NB4 (cell line): ENCODE measurements at regions not wholly inside any gene's neighbourhood (a gene's known extent, or its start where the extent isn't known, plus 50 kb on each side); places are given as distances from the start of the nearest gene placed in this dataset.

ENCODE experiments used
- DNase-seq: peaks from one replicate; pipeline ENCODE4 v3.0.0; 2010; ENCODE audit warnings: low read depth
- H3K4me3 ChIP-seq: one replicate; pipeline ENCODE4 v1.5.1; 2011; ENCODE audit warnings: mild to moderate bottlenecking, low read depth, low read length, moderate library complexity
- MYC ChIP-seq: IDR thresholded peaks from 2 replicates; pipeline ENCODE4 v1.6.1; 2011; ENCODE audit warnings: low read depth, low read length
- POLR2A ChIP-seq: IDR thresholded peaks from 2 replicates; pipeline ENCODE4 v1.6.1; 2011; ENCODE audit warnings: mild to moderate bottlenecking; ENCODE audit not compliant: insufficient read length; ENCODE audit errors: extremely low read depth
- TF ChIP-seq, protein P1 (sequence below): IDR thresholded peaks from 2 replicates; pipeline ENCODE4 v1.6.1; 2011; ENCODE audit warnings: low read depth, low read length
- TF ChIP-seq, protein P2 (sequence below): IDR thresholded peaks from one replicate; pipeline ENCODE4 v1.5.1; 2012; ENCODE audit warnings: low read depth, low read length

DNA sequence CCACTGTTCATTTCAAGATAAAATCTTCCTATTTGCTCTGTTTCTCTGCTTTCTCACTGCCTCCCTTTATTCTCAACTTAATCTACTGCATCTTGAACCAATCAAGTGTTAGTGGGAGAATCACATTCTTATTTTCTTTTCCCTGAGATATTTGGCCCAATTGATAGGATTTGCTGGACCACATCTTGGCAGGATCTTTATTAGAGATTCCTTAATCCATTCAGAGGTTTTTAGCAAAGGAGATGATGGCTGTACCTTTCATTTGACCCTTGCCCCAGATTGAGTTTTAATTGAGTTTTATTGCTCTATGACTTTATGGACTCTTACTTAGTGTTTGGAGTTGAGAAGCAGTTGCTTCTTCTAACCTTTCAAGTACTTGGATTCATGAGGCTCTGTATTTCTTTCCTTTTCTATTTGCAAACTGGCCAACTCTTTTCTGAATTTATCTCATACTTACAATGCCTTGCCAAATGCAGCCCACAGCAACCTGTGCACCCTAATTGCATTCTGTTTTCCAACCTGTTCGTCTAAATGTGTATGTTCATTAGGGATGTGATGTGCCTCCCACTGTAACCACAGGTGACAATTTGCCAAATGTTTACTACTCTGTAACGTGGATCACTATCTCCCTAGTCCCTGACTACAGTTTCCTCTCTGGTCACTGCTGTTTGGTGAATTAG lies 274.8 kb upstream of the KAZN start:
- no peak for DNase-seq
- TF ChIP-seq, protein P1, sequence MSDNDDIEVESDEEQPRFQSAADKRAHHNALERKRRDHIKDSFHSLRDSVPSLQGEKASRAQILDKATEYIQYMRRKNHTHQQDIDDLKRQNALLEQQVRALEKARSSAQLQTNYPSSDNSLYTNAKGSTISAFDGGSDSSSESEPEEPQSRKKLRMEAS, result no peak
- no peak for TF ChIP-seq MYC
- TF ChIP-seq, protein P2, sequence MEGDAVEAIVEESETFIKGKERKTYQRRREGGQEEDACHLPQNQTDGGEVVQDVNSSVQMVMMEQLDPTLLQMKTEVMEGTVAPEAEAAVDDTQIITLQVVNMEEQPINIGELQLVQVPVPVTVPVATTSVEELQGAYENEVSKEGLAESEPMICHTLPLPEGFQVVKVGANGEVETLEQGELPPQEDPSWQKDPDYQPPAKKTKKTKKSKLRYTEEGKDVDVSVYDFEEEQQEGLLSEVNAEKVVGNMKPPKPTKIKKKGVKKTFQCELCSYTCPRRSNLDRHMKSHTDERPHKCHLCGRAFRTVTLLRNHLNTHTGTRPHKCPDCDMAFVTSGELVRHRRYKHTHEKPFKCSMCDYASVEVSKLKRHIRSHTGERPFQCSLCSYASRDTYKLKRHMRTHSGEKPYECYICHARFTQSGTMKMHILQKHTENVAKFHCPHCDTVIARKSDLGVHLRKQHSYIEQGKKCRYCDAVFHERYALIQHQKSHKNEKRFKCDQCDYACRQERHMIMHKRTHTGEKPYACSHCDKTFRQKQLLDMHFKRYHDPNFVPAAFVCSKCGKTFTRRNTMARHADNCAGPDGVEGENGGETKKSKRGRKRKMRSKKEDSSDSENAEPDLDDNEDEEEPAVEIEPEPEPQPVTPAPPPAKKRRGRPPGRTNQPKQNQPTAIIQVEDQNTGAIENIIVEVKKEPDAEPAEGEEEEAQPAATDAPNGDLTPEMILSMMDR, result no peak
- no peak for TF ChIP-seq POLR2A
- no peak overlapping the region for H3K4me3 ChIP-seq

DNA sequence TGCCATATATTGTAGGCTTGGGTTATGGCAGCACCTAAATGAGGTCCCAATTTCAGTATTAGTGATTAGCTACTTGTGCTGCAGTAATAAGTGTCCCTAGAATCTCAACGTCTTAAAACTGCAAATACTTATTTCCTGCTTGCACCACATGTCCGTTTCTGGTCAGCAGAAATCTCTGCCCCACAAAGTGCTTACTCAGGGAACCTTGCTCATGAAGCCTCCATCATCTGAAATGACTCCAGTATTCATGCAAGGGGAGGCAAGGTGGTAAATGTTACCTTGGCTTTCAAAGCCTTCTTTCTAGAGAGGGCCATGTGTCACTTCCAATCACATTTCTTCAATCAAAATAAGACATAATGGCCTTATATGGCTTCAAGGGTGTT lies 274.2 kb upstream of the KAZN start:
- H3K4me3 ChIP-seq, result no peak overlapping the region
- TF ChIP-seq MYC, result no peak
- TF ChIP-seq, protein P2, result no peak
- DNase-seq, result no peak

DNA sequence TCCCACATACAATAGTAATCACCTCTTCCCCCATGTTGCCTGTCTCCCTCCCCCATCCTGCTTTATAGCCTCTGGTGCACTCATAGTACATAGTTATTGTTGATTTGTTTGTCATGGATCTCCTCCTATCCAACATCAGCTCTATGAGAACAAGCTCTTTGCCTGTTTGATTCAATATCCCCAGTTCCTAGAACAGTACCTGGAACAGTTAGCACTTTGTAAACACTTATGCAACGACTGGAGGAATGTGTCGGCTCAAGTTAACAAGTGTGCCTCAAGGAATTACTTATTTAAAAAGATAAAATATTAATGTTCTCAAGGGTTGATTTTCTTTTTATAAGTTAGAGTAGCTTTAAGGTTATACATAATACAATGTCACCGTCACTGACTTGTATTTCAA lies 271.6 kb upstream of the KAZN start:
- TF ChIP-seq MYC, result no peak
- TF ChIP-seq, protein P1, result no peak
- TF ChIP-seq POLR2A, result no peak
- TF ChIP-seq, protein P2, result no peak
- DNase-seq, result no peak

DNA sequence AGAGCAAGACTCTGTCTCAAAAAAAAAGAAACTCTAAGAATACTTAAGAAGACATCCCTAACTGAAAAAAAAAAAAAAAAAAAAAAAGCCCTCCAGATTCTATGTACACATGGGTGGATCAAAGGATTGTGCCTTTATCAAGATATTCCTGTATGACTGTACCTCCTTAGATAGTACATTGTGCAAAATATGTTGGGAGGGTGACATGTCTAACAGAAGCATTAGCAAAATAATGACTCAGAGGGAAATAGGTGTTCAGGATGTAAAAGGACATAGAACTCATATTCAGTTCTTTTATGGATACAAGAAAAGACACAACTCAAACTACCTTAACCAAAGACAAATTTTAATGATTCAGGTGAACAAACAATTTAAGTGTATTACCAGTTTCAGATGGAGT lies 269.8 kb upstream of the KAZN start:
- TF ChIP-seq MYC (no peak), POLR2A (no peak)
- TF ChIP-seq, protein P1, result no peak
- TF ChIP-seq, protein P2, result no peak
- H3K4me3 ChIP-seq, result no peak overlapping the region
- DNase-seq, result no peak

More for the DNA sequence above, 271.6 kb upstream of the KAZN start:
- no peak overlapping the region for H3K4me3 ChIP-seq

DNA sequence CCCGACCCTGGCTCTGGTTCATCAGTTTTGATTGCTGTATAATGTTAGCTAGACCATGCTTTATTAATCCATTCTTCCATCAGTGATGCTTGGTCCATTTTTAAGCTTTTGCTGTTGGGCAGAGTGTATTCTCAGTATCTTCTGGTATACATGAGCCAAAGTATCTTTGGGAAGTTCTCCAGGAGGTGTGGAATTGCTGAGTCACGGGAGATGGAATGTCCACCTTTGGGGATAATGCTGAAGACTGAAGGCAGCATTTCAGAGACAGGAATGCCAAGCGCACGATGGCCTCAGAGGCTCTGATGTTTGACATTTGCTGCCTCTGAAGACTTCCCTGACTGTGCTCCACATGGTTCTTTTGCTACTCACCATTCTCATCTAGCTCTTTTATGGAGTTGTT lies 266.3 kb upstream of the KAZN start:
- no peak for DNase-seq
- TF ChIP-seq, protein P1, result no peak
- TF ChIP-seq, protein P2, result no peak
- TF ChIP-seq POLR2A (no peak), MYC (no peak)

DNA sequence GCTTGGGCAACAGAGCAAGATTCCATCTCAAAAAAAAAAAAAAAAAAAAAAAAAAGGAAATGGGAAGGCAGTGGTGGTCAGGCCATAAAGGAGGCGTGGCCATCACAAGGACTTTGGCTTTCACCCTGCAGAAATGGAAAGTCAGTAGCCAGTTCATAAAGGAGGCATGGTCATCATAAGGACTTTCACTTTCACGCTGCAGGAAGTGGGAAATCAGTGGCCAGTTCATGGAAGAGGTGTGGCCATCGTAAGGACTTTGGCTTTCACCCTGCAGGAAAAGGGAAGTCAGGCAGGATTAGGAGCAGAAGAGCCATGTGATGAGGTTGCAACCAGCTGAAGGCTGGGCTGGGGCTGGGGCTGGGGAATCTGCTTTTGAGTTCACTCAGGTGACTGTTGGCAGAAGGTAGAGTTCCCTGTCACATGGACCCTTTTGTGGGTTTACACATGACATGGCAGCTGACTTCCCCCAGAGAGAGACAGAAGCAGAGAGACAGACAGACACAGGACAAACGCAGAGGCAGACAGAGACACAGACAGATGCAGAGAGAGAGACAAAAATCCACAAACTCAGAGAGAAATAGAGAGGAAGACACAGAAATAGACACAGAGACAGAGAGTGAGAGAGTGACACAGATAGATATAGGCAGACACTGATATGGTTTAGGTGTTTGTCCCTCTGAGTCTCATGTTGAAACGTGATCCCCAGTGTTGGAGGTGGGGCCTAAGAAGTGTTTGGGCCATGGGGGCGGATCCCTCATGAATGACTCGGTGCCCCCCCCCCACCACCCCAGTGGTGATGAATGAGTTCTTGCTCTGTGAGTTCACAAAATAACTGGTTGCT lies 263.9 kb upstream of the KAZN start:
- DNase-seq, result no peak
- TF ChIP-seq, protein P1, result no peak
- no peak for TF ChIP-seq MYC
- TF ChIP-seq, protein P2, result no peak
- TF ChIP-seq POLR2A, result no peak
- H3K4me3 ChIP-seq, result no peak overlapping the region

More for the DNA sequence above, 266.3 kb upstream of the KAZN start:
- no peak overlapping the region for H3K4me3 ChIP-seq
